Bronchial epithelial cell (primary cell): ENCODE measurements at regions not wholly inside any gene's neighbourhood (a gene's known extent, or its start where the extent isn't known, plus 50 kb on each side); places are given as distances from the start of the nearest gene placed in this dataset.

Source experiments
- DNase-seq: peaks from one replicate; pipeline ENCODE4 v3.0.0-alpha.2; 2010; ENCODE audit warnings: low read depth
- FAIRE-seq: peaks from 2 replicates; lab custom pipeline; 2011; peaks lifted over from hg19 to GRCh38; lab: Jason Lieb, UNC
- H3K27me3 ChIP-seq: 2 replicates; pipeline ENCODE4 v1.5.1; 2011; ENCODE audit warnings: low read length; ENCODE audit not compliant: control insufficient read depth, insufficient read depth
- H3K36me3 ChIP-seq: 2 replicates; pipeline ENCODE4 v1.5.1; 2011; ENCODE audit warnings: low read length; ENCODE audit not compliant: control insufficient read depth, insufficient read depth
- H3K4me3 ChIP-seq: 2 replicates; pipeline ENCODE4 v1.5.1; 2011; ENCODE audit warnings: mild to moderate bottlenecking, low read depth, low read length, control low read depth
- TF ChIP-seq, protein P1 (sequence below): IDR thresholded peaks from 2 replicates; pipeline ENCODE4 v1.5.1; 2011; ENCODE audit warnings: mild to moderate bottlenecking, moderate library complexity, low read length, control low read depth, inconsistent platforms; ENCODE audit not compliant: insufficient read depth, severe bottlenecking

GRCh38 chr12:113667095-113667494 is 195.4 kb upstream of the LHX5 start:
- Histone ChIP-seq H3K36me3 (no peaks in the 10 kb centered on the region), H3K27me3 (peaks cover 3% of the 10 kb centered on the region), H3K4me3 (no peak overlapping the region)
- TF ChIP-seq, protein P1, sequence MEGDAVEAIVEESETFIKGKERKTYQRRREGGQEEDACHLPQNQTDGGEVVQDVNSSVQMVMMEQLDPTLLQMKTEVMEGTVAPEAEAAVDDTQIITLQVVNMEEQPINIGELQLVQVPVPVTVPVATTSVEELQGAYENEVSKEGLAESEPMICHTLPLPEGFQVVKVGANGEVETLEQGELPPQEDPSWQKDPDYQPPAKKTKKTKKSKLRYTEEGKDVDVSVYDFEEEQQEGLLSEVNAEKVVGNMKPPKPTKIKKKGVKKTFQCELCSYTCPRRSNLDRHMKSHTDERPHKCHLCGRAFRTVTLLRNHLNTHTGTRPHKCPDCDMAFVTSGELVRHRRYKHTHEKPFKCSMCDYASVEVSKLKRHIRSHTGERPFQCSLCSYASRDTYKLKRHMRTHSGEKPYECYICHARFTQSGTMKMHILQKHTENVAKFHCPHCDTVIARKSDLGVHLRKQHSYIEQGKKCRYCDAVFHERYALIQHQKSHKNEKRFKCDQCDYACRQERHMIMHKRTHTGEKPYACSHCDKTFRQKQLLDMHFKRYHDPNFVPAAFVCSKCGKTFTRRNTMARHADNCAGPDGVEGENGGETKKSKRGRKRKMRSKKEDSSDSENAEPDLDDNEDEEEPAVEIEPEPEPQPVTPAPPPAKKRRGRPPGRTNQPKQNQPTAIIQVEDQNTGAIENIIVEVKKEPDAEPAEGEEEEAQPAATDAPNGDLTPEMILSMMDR, result no peak
- DNase-seq, result no peak
- no peak for FAIRE-seq

DNA sequence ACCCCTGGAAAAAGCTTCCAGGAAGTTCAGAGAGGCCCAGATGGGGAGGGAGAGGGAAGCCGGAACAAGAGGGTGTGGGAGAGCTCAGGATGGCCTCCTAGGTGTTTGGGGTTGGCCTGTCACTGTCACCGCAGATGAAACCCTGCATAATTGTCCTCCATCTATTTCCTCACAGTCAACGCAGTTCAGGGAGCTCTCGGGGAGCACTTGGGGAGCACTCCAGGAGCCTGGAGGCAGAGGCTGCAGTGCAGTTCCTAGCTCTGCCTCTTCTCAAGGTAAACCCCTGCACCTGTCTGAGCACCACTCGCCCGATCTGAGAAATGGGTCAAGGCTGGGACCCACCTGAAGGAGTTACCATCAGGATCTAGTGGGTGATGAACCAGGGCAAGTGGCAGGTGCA is 194.6 kb upstream of the LHX5 start:
- H3K27me3 ChIP-seq, result peaks cover 3% of the 10 kb centered on the region
- TF ChIP-seq, protein P1, result no peak
- no peak for FAIRE-seq

GRCh38 chr12:113665457-113665856 is 193.8 kb upstream of the LHX5 start:
- TF ChIP-seq, protein P1, result no peak
- no peaks in the 10 kb centered on the region for H3K36me3 ChIP-seq
- H3K4me3 ChIP-seq, result no peak overlapping the region
- DNase-seq (no peak), FAIRE-seq (no peak)
- peaks cover 3% of the 10 kb centered on the region for H3K27me3 ChIP-seq

More for the DNA sequence above, 194.6 kb upstream of the LHX5 start:
- no peaks in the 10 kb centered on the region for H3K36me3 ChIP-seq
- DNase-seq, result no peak
- H3K4me3 ChIP-seq, result no peak overlapping the region

DNA sequence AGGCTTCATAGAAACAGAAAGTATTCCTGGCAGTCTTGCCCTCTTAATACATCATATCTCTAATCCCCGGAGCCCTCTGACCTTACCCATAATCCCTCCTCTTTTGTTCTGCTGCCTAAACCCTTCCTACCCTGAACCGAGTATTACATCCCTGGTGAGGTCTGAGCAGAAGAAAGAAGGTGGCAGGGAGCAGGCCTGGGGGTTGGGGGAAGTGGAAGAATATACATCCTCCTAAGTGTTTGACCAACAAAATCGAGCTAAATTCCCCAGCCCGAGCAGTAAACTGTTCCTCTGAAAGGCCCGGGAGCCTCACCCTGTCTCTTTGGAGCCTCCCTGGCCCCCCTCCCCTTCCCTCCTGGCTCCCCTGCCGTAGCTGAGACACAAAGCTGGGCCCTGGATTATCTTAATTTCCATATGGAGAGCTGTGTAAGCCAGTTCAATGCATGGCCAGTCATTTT is 192.6 kb upstream of the LHX5 start:
- H3K36me3 ChIP-seq, result no peaks in the 10 kb centered on the region
- DNase-seq (no peak), FAIRE-seq (no peak)
- no peaks in the 10 kb centered on the region for H3K27me3 ChIP-seq
- TF ChIP-seq, protein P1, result no peak
- no peak overlapping the region for H3K4me3 ChIP-seq

GRCh38 chr12:113663396-113663795 is 191.7 kb upstream of the LHX5 start:
- DNase-seq (no peak), FAIRE-seq (no peak)
- no peaks in the 10 kb centered on the region for H3K27me3 ChIP-seq
- TF ChIP-seq, protein P1, result no peak
- no peak overlapping the region for H3K4me3 ChIP-seq
- no peaks in the 10 kb centered on the region for H3K36me3 ChIP-seq

GRCh38 chr12:113660936-113661335 is 189.3 kb upstream of the LHX5 start:
- Histone ChIP-seq H3K36me3 (no peaks in the 10 kb centered on the region), H3K4me3 (no peak overlapping the region), H3K27me3 (no peaks in the 10 kb centered on the region)
- TF ChIP-seq, protein P1, result no peak
- DNase-seq (no peak), FAIRE-seq (no peak)
